ENCODE measurements at regions not wholly inside any gene's neighbourhood (a gene's known extent, or its start where the extent isn't known, plus 50 kb on each side); places are given as distances from the start of the nearest gene placed in this dataset.

- H3K36me3 ChIP-seq (ENCODE audit: control insufficient read depth in 2 of 2, insufficient read depth in 2 of 2, low read length in 1 of 2) = peaks cover 0 to 1% of the 10 kb centered on the region in 2 experiments; a peak in 3 of 4 replicates
- H3K4me1 ChIP-seq (ENCODE audit: control insufficient read depth, insufficient read depth, low read length) = no peaks in the 10 kb centered on the region
- no peak for DNase-seq (ENCODE audit: low read depth, low spot score)
- no peak overlapping the region for H3K4me2 ChIP-seq (ENCODE audit: control insufficient read depth, insufficient read depth)
- no peak for FAIRE-seq
- no peak overlapping the region for H3K9ac ChIP-seq (ENCODE audit: control insufficient read depth, insufficient read depth, low read length)
- no peak overlapping the region for H3K27ac ChIP-seq (ENCODE audit: control insufficient read depth, insufficient read depth)
- CTCF ChIA-PET = interaction anchor here (0.5 kb wide), 1 partner anchor 49 kb away, joined by 3 read pairs; no protein-coding TSS in a partner anchor
- in situ Hi-C loops (cut with MboI) (no loop called here), intact Hi-C loops (cut with micrococcal nuclease; ENCODE audit: unreplicated experiment) (no loop called here)
- no peaks in the 10 kb centered on the region for H3K79me2 ChIP-seq (ENCODE audit: control insufficient read depth, insufficient read depth, low read length)
- WGBS (ENCODE audit: insufficient coverage, insufficient replicate concordance, low lambda C conversion rate, missing lambda C conversion rate) = 83% methylated on average over 5 of the region's 5 CpGs
- no peaks in the 10 kb centered on the region for H3K27me3 ChIP-seq (replicated peaks in 1 of 2; ENCODE audit: control insufficient read depth in 2 of 2, insufficient read depth in 2 of 2, low read length in 1 of 2)
- no peak overlapping the region for H3K4me3 ChIP-seq
- POLR2A ChIA-PET = no interaction called here
- peaks cover 2% of the 10 kb centered on the region; the same call in 2 of the 3 replicates for H3K9me3 ChIP-seq (replicated peaks; ENCODE audit: control insufficient read depth, insufficient read depth, low read length)
- H4K20me1 ChIP-seq (ENCODE audit: control insufficient read depth, insufficient read depth) = no peaks in the 10 kb centered on the region
- TF ChIP-seq RBBP5 (conservative IDR thresholded peaks at IDR 0.05) (no peak), ZNF592 (IDR thresholded peaks at IDR 0.05) (no peak), TAF1 (IDR thresholded peaks at IDR 0.05; ENCODE audit: borderline replicate concordance, low read depth, low read length) (no peak), SPI1 (IDR thresholded peaks at IDR 0.05; ENCODE audit: borderline replicate concordance, insufficient read depth, low read depth, low read length) (no peak), SREBF1 (IDR thresholded peaks at IDR 0.05; ENCODE audit: low read length) (no peak), POLR2AphosphoS2 (IDR thresholded peaks at IDR 0.05; ENCODE audit: low read depth, low read length) (no peak), NRF1 (conservative IDR thresholded peaks at IDR 0.05; ENCODE audit: low read depth, low read length) (no peak), IRF3 (IDR thresholded peaks at IDR 0.05) (no peak)
- no peak overlapping the region for H2AFZ ChIP-seq (ENCODE audit: control insufficient read depth, low read depth, low read length)
- SMC1A ChIA-PET (ENCODE audit: uncharacterized antibody, unreplicated experiment) = no interaction called here
- ATAC-seq = no peak
- RAD21 ChIA-PET (ENCODE audit: unreplicated experiment) = no interaction called here
- BruUV-seq (replicated peaks) = no TSS peak
Measured at GRCh38 chr4:122978789-122979188, 56.4 kb upstream of the NUDT6 start.
